GM23338 (cell line): ENCODE measurements at regions not wholly inside any gene's neighbourhood (a gene's known extent, or its start where the extent isn't known, plus 50 kb on each side); places are given as distances from the start of the nearest gene placed in this dataset.

ENCODE experiments used
- CTCF ChIP-seq, 2 experiments: fragments of 200-600 bp in 1 of 2; sonication (generic) in 1 of 2; conservative IDR thresholded peaks; 2 replicates each; pipeline versions ENCODE4 v1.5.1 to v1.6.1; 2016 to 2017; ENCODE audit warnings: antibody characterized with exemption in 2 of 2, low read depth in 2 of 2, mild to moderate bottlenecking in 2 of 2, moderate library complexity in 1 of 2
- EZH2 ChIP-seq: fragments of 200-600 bp; sonication (generic); IDR thresholded peaks from one replicate; pipeline ENCODE4 v1.8.0; 2017; ENCODE audit warnings: antibody characterized with exemption, mild to moderate bottlenecking, low read depth; ENCODE audit not compliant: unreplicated experiment
- POLR2AphosphoS5 ChIP-seq: IDR thresholded peaks from 2 replicates; pipeline ENCODE4 v1.6.1; 2016; ENCODE audit warnings: antibody characterized with exemption, low read depth
- REST ChIP-seq: IDR thresholded peaks from one replicate; pipeline ENCODE4 v1.6.1; 2018; ENCODE audit warnings: antibody characterized with exemption; ENCODE audit not compliant: unreplicated experiment

DNA sequence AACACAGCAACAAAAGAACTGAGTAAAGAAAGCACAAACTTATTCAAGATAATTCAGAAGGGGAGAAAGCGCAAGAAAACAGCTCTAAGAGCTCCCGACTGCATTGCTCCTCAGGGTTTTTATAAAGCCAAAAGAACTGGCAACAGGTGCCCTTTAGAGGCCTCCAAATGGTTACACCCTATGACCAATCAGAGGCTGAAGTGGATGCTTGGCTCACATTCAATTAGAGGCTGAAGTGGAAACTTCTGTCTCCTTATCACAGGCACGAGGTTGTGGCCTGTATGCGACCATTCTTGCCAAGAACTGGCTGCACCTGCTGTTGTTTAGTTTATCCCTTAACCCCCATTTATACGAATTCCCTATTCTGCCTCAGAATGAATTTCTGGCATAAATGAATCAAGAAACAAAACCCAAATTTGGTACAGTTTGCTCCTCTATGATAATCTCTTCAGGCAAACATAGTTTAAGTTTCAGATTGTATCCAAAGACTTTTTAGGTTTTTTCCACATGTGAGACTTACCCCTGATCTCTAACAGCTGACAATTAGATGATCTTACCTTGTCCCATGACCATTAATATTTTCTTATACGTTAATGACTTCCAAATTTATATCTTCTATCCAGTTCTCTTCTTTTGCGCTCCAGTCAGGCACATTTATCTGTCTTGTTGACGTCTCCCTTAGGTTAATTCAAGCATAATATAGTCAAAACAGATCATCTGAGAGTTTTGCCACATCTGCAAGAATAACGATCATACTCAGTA is 504.8 kb downstream of the NXPH1 start:
- TF ChIP-seq CTCF (conservative IDR thresholded peaks at IDR 0.05; ENCODE audit: low read depth in 2 of 2) (no peak), POLR2AphosphoS5 (no peak), EZH2 (no peak), REST (no peak)
